NCI-H345 treated with DMSO at 0.1 percent for 48 hours (cell line): ENCODE measurements at regions not wholly inside any gene's neighbourhood (a gene's known extent, or its start where the extent isn't known, plus 50 kb on each side); places are given as distances from the start of the nearest gene placed in this dataset.
"Not testable (repeated sequence)": the region's sequence is repeated elsewhere in the genome, so short reads cannot be mapped to it uniquely, and the experiment has no call there.

Experiments used
- DNase-seq: peaks from one replicate; lab custom pipeline; 2025; ENCODE audit not compliant: unreplicated experiment; lab: John Stamatoyannopoulos, UW

DNA sequence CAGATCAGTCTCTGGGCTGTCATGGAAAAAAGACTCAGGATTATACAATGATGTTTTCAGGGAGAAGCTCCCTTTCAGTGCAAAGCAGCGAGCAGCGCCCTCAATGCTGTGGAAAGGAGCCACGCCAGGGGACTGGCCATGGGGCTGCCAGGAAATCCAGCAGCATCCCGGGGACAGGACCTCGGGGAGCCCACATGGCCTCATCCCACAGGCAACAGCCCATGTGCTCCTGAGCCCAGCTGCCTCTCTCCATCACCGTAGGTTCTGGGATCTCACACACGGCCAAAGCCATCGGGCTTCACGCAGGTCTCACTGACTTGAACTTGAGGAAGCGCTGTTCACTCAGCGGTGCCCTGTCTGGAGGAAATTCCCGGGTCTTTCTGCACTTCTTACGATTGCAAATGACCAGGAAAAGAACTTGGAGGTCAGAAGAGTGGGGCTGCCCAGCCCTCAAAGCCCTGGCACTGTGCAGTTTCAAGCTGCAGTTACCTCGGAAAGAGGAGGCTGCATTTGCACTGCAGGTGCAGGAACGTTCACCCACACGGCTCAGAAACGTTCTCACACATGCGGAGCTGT, 125.9 kb upstream of the THBS2 start:
- DNase-seq = no peak

DNA sequence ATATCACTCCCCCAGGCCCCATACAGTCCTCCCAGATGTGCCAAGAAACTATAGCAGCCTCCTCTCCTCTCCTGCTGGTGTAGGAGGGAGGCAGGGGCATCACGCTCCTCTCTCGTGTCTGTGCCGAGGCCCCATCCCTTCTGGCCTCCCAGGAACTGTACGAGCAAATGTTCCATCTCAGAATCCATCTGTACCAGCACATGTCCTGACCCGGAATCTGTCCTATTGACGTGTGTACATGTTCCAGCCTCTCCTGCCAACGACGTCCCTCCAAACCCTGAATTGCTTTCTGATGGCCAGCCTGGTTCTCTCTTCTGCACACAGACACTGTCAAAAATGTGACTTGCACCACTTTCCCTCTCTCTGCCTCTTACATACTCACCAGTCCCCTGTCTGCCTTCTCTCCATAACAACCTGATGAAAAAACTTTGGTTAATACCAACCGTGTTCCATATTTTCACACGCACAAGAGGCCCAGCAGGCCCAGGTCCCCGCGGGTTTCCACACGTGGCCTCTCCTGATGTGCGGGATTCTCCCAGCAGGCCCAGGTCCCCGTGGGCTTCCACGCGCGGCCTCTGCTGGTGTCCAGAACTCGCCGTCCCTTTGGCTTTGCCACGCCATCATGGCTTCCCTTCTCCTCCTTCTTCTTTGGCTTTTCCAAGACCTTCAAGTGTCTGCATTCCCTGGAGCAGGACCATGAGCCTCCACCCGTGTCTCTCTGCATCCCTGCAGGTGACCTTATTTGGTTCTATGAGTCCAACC, 125.2 kb upstream of the THBS2 start:
- no peak for DNase-seq

- DNase-seq = no peak
These were observed 122.8 kb upstream of the THBS2 start for GRCh38 chr6:169376458-169376857.

DNA sequence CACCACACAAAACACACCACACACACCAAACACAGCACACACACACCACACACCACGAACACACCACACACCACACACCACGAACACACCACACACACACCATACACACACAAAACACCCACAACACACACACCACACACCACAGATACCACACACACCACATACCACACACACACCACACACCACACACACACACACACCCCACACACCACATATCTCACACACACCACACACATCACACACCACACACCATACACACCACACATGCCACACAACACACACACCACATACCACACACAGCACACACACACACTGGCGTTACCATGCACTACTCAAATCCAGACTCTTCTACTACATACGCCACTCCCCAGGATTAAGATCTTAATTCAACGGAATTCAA, 118.9 kb upstream of the THBS2 start:
- DNase-seq = no peak

GRCh38 chr6:169371344-169372127, 117.9 kb upstream of the THBS2 start:
- peak; percentile 16 for DNase-seq

- DNase-seq = no peak
These were observed 117.2 kb upstream of the THBS2 start for GRCh38 chr6:169370666-169371343.

DNA sequence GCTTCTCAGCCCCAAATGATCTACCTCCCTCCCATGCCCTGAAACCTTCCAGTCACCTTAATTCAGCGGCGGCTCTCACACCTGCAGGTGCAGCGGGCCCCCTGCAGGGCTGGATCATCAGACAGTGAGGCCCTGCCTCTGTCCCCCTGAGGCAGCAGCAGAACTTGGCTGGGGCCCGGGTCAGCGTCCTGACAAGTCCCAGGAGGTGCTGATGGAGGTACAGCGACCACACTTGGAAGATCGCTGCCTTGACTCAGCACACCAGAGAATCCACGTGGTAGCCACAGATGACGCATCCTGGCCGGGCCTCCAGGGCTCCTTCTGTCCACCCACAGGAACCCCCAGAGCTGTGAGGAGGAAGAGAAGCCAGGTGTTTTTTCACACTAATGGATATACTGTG, 116.4 kb upstream of the THBS2 start:
- peak; percentile 49 for DNase-seq

DNA sequence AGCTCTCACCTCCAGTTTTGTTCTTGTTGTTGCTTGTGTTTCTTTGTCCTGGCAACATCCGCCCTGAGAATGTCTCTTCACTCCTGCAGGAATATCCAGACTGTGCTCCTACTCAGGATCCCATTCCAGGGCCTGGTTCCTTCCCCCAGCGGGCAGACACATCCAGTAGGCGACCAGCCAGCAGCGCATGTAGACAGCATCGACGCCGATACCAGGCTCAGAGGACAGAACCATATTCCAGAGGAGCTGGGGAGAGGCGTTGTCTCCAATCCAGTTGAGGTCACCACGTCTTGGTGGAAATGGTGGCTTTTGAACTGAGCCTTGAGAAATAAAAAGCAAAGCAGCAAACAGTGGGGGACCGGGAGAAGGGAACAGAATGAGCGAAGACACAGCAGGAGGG, 114.6 kb upstream of the THBS2 start:
- DNase-seq = no peak

DNA sequence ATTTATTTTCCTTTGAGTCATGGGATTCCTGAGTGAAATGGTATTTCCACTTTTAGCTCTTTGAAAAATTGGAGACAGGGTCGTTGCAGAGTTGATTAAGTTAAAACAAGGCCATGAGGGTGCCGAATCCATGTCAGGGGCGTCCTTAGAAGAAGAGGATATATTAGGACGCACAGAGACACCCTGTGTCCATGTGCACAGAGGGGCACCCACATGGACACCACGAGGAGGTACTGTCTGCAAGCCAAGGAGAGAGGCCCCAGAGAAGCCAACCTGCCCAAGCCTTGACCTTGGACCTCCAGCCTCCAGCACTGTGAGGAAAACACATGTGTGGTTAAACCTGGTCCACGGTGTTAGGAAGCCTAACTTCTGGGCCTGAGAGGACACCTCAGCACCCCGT, 113.9 kb upstream of the THBS2 start:
- no peak for DNase-seq

- DNase-seq = peak; percentile 71
These were observed 112.7 kb upstream of the THBS2 start for GRCh38 chr6:169366258-169366901.

DNA sequence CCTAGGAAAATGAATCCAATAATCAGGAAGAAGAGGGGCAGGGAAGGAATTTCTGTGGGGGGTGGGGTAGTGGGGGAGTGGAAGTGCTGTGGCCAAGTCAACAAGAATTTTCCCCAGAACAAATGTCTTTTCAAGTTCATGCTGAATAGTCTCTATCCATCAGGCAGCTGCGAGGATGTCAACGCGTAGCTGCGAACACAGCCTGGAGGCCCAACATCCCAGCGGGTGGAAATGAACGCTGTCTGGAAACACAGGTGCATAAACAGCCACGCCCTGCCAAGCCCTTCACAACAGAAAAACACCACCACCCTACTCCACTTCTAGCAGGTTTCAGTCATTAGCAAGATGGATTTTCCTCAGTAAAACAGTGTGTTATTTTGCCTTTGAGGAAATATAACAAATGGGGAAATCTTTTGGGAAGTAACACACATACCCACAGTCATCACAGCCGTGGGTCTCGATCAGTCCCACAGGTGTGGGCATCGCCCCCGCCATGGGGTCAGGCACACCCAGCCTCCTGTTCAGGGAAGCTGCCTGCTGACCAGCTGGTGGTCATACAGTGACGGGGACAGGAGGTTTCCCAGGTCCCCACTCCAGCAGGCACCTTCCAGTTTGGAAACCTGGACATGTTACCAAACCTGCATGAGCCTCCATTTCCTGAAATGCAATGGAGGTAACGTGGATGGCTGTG, 112.1 kb upstream of the THBS2 start:
- peak; percentile 85 for DNase-seq

DNA sequence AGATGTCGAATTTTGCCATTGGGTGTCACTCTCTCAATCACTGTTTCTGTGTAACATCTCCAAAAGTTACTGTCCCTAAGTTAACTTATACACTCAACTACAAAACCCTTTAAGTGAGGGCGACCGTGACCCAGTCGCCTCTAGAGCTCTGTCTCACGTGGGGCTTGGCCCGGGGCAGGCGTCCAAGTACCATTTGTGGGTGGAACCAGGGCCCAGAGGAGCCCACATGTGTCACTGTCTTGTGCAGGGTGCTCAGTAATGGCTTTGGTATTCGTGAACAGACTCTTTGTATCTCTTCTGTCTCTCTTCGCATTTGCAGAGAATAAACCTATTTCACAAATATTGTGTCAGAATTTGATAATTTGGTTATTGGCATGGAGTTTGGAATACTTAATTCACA, 109.9 kb upstream of the THBS2 start:
- no peak for DNase-seq

DNA sequence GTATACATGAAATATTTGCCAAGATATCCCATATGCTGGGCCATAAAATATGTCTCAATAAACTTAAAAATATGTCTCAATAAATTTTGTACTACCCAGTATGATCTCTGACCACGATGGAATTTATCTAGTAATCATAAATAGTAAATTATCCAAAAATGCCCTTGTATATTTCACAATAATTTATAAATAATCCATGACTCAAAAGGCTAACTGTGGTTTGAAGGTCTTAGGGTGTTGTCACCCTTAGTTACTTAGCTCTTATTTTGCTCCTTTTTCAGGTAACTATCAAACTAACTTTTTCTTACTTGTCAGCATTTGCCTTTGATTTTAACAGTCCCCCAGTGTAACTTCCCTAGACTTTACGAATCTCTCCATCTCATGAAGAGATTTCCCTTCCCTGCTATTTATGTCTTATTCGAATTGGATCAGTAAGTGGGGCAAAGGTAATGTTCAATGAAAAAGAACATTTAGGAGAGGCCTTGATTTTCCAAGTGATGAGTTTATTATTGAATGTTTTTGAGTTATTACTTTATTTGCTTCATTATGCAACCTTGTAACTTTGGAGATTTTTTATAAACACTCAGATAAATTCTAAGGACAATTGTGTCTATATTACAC, 109.0 kb upstream of the THBS2 start:
- DNase-seq = no peak

- DNase-seq = not testable (repeated sequence)
These were observed 101.4 kb upstream of the THBS2 start for GRCh38 chr6:169355001-169355400.

GRCh38 chr6:169345146-169345545, 91.5 kb upstream of the THBS2 start:
- peak; percentile 14 for DNase-seq

GRCh38 chr6:169344750-169345065, 91.1 kb upstream of the THBS2 start:
- no peak for DNase-seq

GRCh38 chr6:169343886-169344749, 90.5 kb upstream of the THBS2 start:
- DNase-seq = no peak

- no peak for DNase-seq
These were observed 89.1 kb upstream of the THBS2 start for GRCh38 chr6:169342710-169343109.

DNA sequence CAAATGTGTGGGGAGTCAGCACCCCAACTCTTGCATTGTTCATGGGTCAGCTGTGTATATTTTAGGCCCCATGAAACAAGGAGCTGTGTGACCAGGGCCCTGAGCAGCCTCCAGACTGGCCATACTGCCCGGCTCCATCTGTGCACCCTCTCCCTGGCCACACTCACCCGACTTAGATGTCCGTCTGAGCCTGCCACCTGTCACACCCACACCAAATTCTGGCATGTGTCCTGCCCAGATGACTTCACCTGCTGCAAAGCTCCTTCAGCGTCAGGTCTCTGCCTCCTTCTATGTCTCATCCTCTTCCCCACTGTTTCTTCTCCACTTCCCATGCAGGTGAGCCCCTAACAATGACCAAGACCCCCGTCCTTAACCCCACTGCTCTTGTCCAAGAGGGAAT, 88.1 kb upstream of the THBS2 start:
- no peak for DNase-seq
